Activated T-cell treated with anti-CD3 and anti-CD28 coated beads, Interleukin-2, amount 50 U/mL, for 72 hours (primary cell): ENCODE measurements at regions not wholly inside any gene's neighbourhood (a gene's known extent, or its start where the extent isn't known, plus 50 kb on each side); places are given as distances from the start of the nearest gene placed in this dataset.

Experiments used
- ATAC-seq, 2 donors: fragments of 150-1000 bp; cut with Tn5 transposase; replicated peaks in 1 of 2; 2 replicates each; pipeline ENCODE4 v1.10.0; 2021; ENCODE audit warnings: moderate library complexity in 2 of 2, mild to moderate bottlenecking in 1 of 2
- DNase-seq, 2 donors: peaks; one replicate each; pipeline ENCODE4 v3.0.0; 2021 to 2022; ENCODE audit warnings: mixed read lengths in 1 of 2
- H3K27ac Mint-ChIP-seq: one replicate; pipeline ENCODE4 v1.8.0; 2022; ENCODE audit warnings: mild to moderate bottlenecking, moderate library complexity, mixed read lengths
- H3K27me3 Mint-ChIP-seq: one replicate; pipeline ENCODE4 v1.8.0; 2022; ENCODE audit warnings: low read depth, mixed read lengths
- H3K36me3 Mint-ChIP-seq, 2 donors: one replicate each; pipeline ENCODE4 v1.8.0; 2022; ENCODE audit warnings: mixed read lengths in 2 of 2, mild to moderate bottlenecking in 1 of 2; ENCODE audit not compliant: insufficient read depth in 2 of 2
- H3K4me1 Mint-ChIP-seq: one replicate; pipeline ENCODE4 v1.8.0; 2022; ENCODE audit warnings: low read depth, mixed read lengths
- H3K4me3 Mint-ChIP-seq, 2 donors: one replicate each; pipeline ENCODE4 v1.8.0; 2022; ENCODE audit warnings: mild to moderate bottlenecking in 2 of 2, mixed read lengths in 2 of 2, moderate library complexity in 2 of 2
- H3K9me3 Mint-ChIP-seq, 2 donors: one replicate each; pipeline ENCODE4 v1.8.0; 2022; ENCODE audit warnings: mixed read lengths in 2 of 2

DNA sequence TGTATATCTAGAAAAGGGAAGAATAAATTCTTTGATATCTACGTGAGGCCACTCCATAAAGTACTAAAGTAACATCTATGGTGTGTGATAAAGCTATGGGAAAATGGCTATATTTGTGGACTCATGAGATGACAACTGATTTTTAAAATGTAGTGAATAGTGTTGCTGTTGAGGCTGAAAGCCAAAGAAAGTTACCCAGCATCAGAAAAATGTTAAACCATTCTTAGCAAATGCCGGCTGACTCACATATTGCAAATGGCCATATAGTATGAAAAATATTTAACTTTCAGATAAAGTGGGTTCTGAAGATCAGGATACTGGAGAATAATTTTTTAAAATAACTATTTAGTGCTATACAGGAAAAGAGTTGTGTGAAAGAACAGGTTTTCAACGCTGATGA, 129.9 kb upstream of the GRIK2 start:
- H3K27ac Mint-ChIP-seq, result no peak overlapping the region
- peaks cover 6% of the 10 kb centered on the region for H3K4me1 Mint-ChIP-seq
- DNase-seq (no peak), ATAC-seq (no peak)
- H3K36me3 Mint-ChIP-seq, result no peaks in the 10 kb centered on the region
- no peak overlapping the region for H3K4me3 Mint-ChIP-seq
- peaks cover 0 to 3% of the 10 kb centered on the region in 2 donors for H3K9me3 Mint-ChIP-seq
- H3K27me3 Mint-ChIP-seq, result no peaks in the 10 kb centered on the region

DNA sequence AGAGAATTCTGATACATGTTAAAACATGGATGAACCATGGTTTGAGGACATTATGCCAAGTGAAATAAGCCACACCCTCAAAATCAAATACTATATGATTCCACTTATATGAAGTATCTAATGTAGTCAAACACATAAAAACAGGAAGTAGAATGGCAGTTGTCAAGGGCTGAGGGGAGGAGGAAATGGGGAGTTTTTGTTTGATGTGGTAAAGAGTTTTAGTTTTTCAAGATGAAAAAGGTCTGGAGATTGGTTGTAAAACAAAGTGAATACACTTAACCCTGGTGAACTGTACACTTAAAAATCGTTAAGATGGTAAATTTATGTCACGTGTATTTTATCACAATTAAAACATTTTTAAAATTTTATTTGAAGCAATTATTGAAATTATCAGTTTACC, 127.4 kb upstream of the GRIK2 start:
- no peaks in the 10 kb centered on the region for H3K36me3 Mint-ChIP-seq
- no peak overlapping the region for H3K27ac Mint-ChIP-seq
- H3K4me3 Mint-ChIP-seq, result no peak overlapping the region
- H3K9me3 Mint-ChIP-seq, result peaks cover 2 to 3% of the 10 kb centered on the region in 2 donors
- H3K4me1 Mint-ChIP-seq, result peaks cover 6% of the 10 kb centered on the region
- DNase-seq (no peak), ATAC-seq (no peak)
- no peaks in the 10 kb centered on the region for H3K27me3 Mint-ChIP-seq

DNA sequence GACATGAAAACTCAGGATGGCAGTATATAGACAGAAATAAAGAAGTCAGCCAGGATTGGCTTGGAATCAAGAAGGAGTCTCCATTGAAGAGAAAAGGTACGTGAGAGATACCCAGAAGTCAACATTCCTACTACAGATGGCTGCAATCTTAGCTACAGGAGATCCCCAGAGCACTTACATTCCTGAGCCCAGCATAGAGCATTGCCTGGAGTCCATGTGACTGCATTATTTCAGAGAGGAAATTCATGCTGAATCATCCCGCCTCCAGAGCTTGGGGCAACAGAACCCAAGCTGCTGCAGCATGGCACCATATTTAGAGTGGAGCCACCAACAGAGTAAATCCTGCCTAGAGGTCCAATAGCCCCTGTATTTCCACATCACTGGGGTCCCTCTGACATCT, 125.0 kb upstream of the GRIK2 start:
- H3K4me3 Mint-ChIP-seq, result no peak overlapping the region
- ATAC-seq (no peak), DNase-seq (no peak)
- H3K27ac Mint-ChIP-seq, result no peak overlapping the region
- H3K27me3 Mint-ChIP-seq, result no peaks in the 10 kb centered on the region
- peaks cover 2 to 3% of the 10 kb centered on the region in 2 donors for H3K9me3 Mint-ChIP-seq
- H3K36me3 Mint-ChIP-seq, result no peaks in the 10 kb centered on the region
- H3K4me1 Mint-ChIP-seq, result peaks cover 6% of the 10 kb centered on the region

DNA sequence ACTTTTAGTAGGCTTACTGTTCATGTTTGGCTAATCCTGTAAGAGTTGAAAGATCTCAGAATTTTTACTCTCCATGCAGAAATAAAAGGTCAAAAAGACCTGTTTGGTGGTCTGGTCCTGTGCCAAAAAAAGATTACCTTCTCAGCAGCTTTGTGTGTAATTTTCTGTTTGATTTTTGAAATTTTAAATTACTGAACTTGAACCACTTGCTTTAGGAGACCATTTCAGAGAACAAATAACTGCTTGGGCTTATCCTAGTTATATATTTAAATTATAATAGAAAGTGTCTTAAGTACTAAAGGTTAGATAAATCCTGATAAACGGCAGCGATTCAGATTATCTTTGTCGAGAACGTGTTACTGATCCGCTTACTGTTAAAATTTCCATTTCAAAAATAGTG, 118.3 kb upstream of the GRIK2 start:
- Mint-ChIP-seq H3K27me3 (no peaks in the 10 kb centered on the region), H3K36me3 (no peaks in the 10 kb centered on the region), H3K9me3 (peaks cover 0 to 3% of the 10 kb centered on the region in 2 donors), H3K4me3 (no peak overlapping the region), H3K4me1 (no peaks in the 10 kb centered on the region), H3K27ac (no peak overlapping the region)
- no peak for DNase-seq
- ATAC-seq, result no peak

DNA sequence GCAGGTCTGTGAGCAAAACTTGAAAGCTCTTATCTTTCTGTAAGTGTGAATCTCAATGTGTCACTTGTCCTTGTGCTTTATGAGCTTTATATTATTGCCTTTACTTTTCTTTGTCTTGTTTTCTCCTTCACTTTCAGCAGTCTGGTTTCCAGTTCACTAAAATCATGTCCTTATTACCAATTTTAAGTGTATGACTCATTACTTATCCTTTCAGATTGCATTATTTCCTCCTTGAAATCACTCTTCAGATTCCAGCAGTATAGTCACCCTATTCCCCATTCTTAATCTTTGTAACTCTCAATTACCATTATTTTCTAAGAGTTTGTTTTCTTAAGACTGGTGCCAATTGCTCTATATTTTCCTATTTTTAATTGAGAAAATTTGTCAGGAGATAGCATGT, 117.4 kb upstream of the GRIK2 start:
- H3K9me3 Mint-ChIP-seq, result peaks cover 0 to 3% of the 10 kb centered on the region in 2 donors
- DNase-seq (no peak), ATAC-seq (no peak)
- no peaks in the 10 kb centered on the region for H3K27me3 Mint-ChIP-seq
- H3K4me1 Mint-ChIP-seq, result no peaks in the 10 kb centered on the region
- H3K4me3 Mint-ChIP-seq, result no peak overlapping the region
- H3K27ac Mint-ChIP-seq, result no peak overlapping the region
- no peaks in the 10 kb centered on the region for H3K36me3 Mint-ChIP-seq

DNA sequence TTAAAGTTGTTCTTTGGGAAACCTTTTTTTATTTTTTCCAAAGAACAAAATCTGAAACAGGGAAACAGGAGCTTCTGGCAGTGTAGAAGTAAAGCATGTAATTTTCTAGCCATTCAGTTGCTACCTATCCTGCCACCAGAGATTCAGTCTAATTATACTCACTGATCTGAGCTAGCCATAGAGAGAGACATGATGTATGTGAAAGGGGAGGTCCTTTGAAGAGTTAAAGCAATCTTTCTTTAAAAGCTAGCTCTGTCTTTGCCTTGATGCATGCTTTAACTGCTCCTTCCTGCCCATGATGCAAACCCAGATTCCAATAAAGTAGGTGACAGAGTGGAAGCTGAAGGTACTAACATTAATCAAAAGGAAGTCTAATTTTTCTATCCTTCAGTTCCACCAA, 114.1 kb upstream of the GRIK2 start:
- Mint-ChIP-seq H3K36me3 (no peaks in the 10 kb centered on the region), H3K27me3 (no peaks in the 10 kb centered on the region), H3K4me1 (no peaks in the 10 kb centered on the region), H3K27ac (no peak overlapping the region), H3K9me3 (peaks cover 0 to under 1% of the 10 kb centered on the region in 2 donors), H3K4me3 (no peak overlapping the region)
- ATAC-seq, result no peak
- DNase-seq, result no peak

DNA sequence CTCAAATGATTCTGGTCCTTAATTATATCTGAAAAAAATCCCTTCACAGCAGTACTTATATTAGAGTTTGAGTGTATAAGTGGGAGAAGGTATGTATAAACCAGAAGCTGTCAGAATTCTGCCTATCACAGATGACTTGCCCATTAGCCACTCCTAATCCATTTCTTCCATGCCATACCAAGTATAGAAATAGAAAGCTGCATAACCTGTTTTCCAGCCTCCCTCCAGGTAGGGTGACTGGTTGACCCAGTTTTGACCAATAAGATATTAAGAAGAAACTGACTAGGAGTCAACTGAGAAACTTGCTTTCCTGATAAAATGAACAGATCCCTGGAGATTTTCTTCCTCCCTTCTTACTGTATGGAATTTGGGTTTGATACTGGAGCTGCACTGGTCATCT, 112.2 kb upstream of the GRIK2 start:
- H3K4me3 Mint-ChIP-seq, result no peak overlapping the region
- DNase-seq (no peak), ATAC-seq (no peak)
- H3K27ac Mint-ChIP-seq, result no peak overlapping the region
- no peaks in the 10 kb centered on the region for H3K9me3 Mint-ChIP-seq
- H3K36me3 Mint-ChIP-seq, result no peaks in the 10 kb centered on the region
- no peaks in the 10 kb centered on the region for H3K27me3 Mint-ChIP-seq
- H3K4me1 Mint-ChIP-seq, result no peaks in the 10 kb centered on the region

DNA sequence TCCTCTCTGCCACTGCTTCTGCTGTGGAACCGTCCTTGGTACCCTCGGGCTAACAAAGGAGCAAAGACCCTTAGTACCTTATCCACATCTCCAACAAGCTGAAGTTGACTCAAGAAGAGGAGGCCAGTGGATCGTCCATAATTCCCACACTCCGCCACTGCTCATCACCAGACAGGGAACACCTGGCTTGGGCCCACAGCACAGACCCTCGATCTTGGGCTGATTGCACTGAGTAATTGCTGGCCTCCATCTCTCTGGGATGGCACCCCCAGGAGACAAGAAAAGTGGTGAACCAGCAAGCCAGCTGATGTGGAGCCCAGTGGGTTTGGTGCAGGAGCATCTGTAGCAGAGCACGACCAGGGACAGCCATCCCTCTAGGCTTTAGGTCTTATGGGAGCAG, 109.4 kb upstream of the GRIK2 start:
- no peaks in the 10 kb centered on the region for H3K4me1 Mint-ChIP-seq
- H3K27me3 Mint-ChIP-seq, result no peaks in the 10 kb centered on the region
- no peak overlapping the region for H3K4me3 Mint-ChIP-seq
- H3K36me3 Mint-ChIP-seq, result no peaks in the 10 kb centered on the region
- ATAC-seq, result no peak
- H3K9me3 Mint-ChIP-seq, result peaks cover 2 to 3% of the 10 kb centered on the region in 2 donors
- no peak overlapping the region for H3K27ac Mint-ChIP-seq
- no peak for DNase-seq

DNA sequence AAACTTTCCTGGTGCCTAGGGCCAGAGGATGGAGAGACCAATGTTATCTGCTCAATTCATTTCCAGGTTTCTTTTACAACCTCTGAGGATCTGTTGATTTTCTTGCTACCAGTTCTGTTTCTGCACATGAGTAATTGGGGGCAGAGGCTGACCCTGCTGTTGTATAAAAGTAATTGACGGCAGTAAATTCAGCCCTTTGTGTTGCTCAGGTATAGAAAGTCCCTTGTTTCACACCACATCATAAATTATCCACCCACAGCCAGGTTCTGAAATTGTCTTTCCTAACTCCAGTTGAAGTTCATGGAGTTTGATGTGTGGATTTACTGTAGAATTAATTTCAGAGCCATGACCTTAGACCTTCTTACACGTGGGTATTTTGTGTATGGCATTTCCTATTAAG, 107.4 kb upstream of the GRIK2 start:
- ATAC-seq (no peak), DNase-seq (no peak)
- Mint-ChIP-seq H3K27me3 (no peaks in the 10 kb centered on the region), H3K4me3 (no peak overlapping the region), H3K27ac (no peak overlapping the region), H3K4me1 (no peaks in the 10 kb centered on the region), H3K9me3 (peaks cover 3 to 8% of the 10 kb centered on the region in 2 donors), H3K36me3 (no peaks in the 10 kb centered on the region)

DNA sequence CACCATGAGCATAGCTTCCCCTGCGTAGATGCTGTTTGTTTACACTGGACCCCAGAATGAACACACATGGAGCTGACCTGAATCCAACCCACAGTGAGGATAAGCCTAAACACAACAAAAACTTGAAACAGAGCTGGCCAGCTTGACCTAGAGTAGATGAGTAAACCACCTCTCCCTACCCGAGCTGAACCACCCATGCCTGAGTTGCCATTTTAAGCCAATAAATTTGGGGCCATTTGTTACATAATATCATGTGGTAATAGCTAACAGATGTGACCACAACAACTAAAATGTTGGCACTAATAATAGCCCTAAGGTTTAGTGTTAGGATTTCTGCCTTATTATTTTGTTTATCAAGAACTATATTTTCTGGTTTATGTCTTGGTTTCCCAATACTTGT, 103.2 kb upstream of the GRIK2 start:
- H3K4me3 Mint-ChIP-seq, result no peak overlapping the region
- H3K27ac Mint-ChIP-seq, result no peak overlapping the region
- H3K4me1 Mint-ChIP-seq, result no peaks in the 10 kb centered on the region
- DNase-seq (no peak), ATAC-seq (no peak)
- H3K9me3 Mint-ChIP-seq, result peaks cover 6 to 15% of the 10 kb centered on the region in 2 donors
- H3K27me3 Mint-ChIP-seq, result no peaks in the 10 kb centered on the region
- no peaks in the 10 kb centered on the region for H3K36me3 Mint-ChIP-seq

DNA sequence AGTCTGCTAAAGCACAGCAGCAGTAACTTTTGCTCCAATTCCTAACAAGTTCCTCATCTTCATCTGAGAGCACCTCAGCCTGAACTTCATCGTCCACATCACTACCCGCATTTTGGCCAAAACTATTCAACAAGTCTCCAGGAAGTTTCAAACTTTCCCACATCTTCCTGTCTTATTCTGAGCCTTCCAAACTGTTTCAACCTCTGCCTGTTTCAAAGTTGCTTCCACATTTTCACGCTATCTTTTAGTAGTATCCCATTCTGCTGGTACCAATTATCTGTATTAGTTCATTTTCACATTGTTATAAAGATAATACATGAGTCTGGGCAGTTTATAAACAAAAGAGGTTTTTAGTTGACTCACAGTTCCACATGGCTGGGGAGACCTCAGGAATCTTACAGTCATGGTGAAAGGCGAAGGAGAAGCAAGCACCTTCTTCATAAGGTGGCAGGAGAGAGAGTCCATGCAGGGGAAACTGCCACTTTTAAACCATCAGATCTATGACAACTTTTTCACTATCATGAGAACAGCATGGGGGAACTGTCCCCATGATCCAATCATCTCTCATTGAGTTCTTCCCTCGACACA, 99.4 kb upstream of the GRIK2 start:
- no peak overlapping the region for H3K27ac Mint-ChIP-seq
- no peaks in the 10 kb centered on the region for H3K36me3 Mint-ChIP-seq
- peaks cover 3 to 14% of the 10 kb centered on the region in 2 donors for H3K9me3 Mint-ChIP-seq
- no peaks in the 10 kb centered on the region for H3K27me3 Mint-ChIP-seq
- H3K4me1 Mint-ChIP-seq, result no peaks in the 10 kb centered on the region
- no peak for DNase-seq
- ATAC-seq, result no peak
- no peak overlapping the region for H3K4me3 Mint-ChIP-seq

DNA sequence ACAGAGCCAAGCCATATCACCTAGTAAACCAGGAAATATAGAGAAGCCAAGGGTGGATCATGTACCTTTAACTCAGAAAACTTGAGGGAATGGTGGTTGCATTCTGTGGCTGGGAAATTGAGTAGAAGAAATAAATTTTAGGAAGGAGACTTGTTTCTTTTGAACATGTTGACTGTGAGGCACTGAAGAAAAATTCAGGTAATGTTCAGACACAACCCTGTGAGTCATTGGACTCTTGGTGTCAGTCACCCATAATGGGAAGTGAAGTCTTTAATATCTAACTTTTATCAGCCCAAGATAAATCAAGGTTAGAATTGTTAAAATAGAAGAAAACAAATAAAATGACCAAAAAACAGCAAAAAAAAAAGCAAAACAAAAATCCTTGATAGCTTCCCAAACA, 98.8 kb upstream of the GRIK2 start:
- Mint-ChIP-seq H3K9me3 (peaks cover 3 to 14% of the 10 kb centered on the region in 2 donors), H3K36me3 (no peaks in the 10 kb centered on the region), H3K4me1 (no peaks in the 10 kb centered on the region), H3K4me3 (no peak overlapping the region), H3K27ac (no peak overlapping the region), H3K27me3 (no peaks in the 10 kb centered on the region)
- DNase-seq (no peak), ATAC-seq (no peak)

DNA sequence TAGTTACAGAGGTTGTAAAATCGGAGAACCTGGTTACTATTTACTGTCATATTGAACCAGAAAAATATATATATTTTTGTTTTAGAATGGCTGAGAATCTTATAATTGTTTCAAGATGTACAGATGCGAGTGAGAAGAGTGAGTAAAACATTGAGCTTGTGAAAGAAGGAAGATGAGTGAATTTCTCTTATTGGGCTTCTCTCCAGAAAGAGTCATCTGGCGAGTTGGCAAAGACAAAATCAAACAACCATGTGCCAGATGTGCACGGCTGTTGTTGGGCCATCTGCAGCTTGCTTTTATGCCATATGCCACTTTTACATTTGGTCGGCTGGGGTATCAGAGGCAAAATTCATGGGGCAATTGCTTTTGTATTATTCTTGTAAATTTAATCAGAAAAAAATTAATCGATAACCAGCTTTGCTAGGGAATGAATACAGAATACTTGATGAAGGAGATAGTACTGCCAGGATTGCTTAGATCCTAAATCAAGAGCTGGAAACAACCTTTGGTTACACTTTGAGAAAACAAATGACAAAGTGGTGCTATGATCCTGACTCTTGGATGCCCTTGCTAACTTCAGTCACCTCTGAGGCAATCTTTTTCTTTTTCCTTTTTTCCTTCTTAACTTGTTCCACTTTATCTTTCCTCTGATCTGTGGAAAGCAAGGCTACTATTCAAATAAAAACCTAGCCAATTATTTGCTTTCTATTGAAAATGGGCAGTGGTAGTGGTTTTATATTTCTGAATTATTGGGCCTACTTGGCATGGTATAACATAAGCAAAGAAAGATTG, 97.1 kb upstream of the GRIK2 start:
- no peak for ATAC-seq
- Mint-ChIP-seq H3K9me3 (peaks cover 4 to 11% of the 10 kb centered on the region in 2 donors), H3K36me3 (no peaks in the 10 kb centered on the region), H3K27me3 (no peaks in the 10 kb centered on the region), H3K4me3 (no peak overlapping the region), H3K4me1 (no peaks in the 10 kb centered on the region), H3K27ac (no peak overlapping the region)
- DNase-seq, result no peak

DNA sequence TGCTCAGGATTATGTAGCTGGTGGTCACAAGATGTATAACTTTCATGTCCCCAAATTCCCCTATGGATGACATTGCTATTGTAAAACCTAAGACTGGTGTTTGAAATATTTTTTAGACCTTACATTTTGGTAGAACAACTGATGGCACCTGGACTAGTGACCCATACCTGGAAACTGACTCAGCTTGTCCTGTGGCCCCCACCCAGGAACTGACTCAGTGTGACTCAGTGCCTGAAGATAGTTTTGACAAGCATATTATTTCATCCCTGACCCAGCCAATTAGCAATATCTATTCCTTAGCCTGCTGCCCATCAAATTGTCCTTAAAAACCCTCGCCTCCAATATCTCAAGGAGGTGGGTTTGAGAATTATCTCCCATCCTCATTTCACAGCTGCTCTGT, 90.9 kb upstream of the GRIK2 start:
- ATAC-seq (peak in 1 of 2 donors; percentile 62), DNase-seq (peak in 1 of 2 donors; percentile 8)
- Mint-ChIP-seq H3K27ac (no peak overlapping the region), H3K27me3 (no peaks in the 10 kb centered on the region), H3K9me3 (peaks cover 9 to 11% of the 10 kb centered on the region in 2 donors), H3K4me1 (peaks cover 16% of the 10 kb centered on the region), H3K36me3 (no peaks in the 10 kb centered on the region), H3K4me3 (no peak overlapping the region)
